Transverse colon (tissue), 4 donors: ENCODE measurements at regions not wholly inside any gene's neighbourhood (a gene's known extent, or its start where the extent isn't known, plus 50 kb on each side); places are given as distances from the start of the nearest gene placed in this dataset.

Source experiments
- DNase-seq: peaks from one replicate; pipeline ENCODE4 v3.0.0-alpha.2; 2019
- H3K27ac ChIP-seq, 4 donors: fragments of 200-600 bp; sonication (generic); 2 replicates each; pipeline ENCODE4 v1.5.1; 2016 to 2018; ENCODE audit warnings: inconsistent platforms in 4 of 4
- H3K27me3 ChIP-seq: fragments of 200-600 bp; sonication (generic); 2 replicates; pipeline ENCODE4 v1.5.1; 2017; ENCODE audit warnings: inconsistent platforms
- H3K36me3 ChIP-seq, 4 donors: fragments of 200-600 bp; sonication (generic); 2 replicates each; pipeline ENCODE4 v1.5.1; 2017 to 2019; ENCODE audit warnings: inconsistent platforms in 4 of 4
- H3K4me1 ChIP-seq, 4 donors: fragments of 200-600 bp; sonication (generic); 2 replicates each; pipeline ENCODE4 v1.5.1; 2017 to 2020; ENCODE audit warnings: inconsistent platforms in 4 of 4
- H3K4me3 ChIP-seq, 4 donors: fragments of 200-600 bp; sonication (generic); 1 replicate in 1 of 4; 2 replicates in 3 of 4; pipeline versions ENCODE4 v1.5.1 to v1.6.1; 2017 to 2019; ENCODE audit warnings: inconsistent platforms in 4 of 4
- H3K9me3 ChIP-seq, 2 donors: fragments of 200-600 bp; sonication (generic); 2 replicates each; pipeline ENCODE4 v1.5.1; 2017 to 2019; ENCODE audit warnings: inconsistent platforms in 2 of 2
- CTCF ChIP-seq, 5 experiments: fragments of 200-600 bp in 3 of 5; fragments of 450-650 bp in 2 of 5; sonication (generic) in 3 of 5; IDR thresholded peaks; 1 replicate in 2 of 5; 2 replicates in 3 of 5; pipeline ENCODE4 v1.5.1; 2016 to 2017; ENCODE audit warnings: antibody characterized with exemption in 5 of 5, inconsistent platforms in 3 of 5, mild to moderate bottlenecking in 2 of 5, moderate library complexity in 1 of 5
- EP300 ChIP-seq: sonication (generic); formaldehyde crosslinking; IDR thresholded peaks from one replicate; pipeline ENCODE4 v1.6.1; 2017; ENCODE audit warnings: antibody characterized with exemption, low read depth
- POLR2A ChIP-seq: fragments of 450-650 bp; IDR thresholded peaks from one replicate; pipeline ENCODE4 v1.6.1; 2016; ENCODE audit warnings: antibody characterized with exemption, mild to moderate bottlenecking, moderate library complexity
- POLR2AphosphoS5 ChIP-seq, 3 donors: sonication (generic); formaldehyde crosslinking; IDR thresholded peaks; one replicate each; pipeline ENCODE4 v1.6.1; 2016; ENCODE audit warnings: antibody characterized with exemption in 3 of 3
- WGBS, 2 donors: methylation state at CpG; one replicate each; pipeline ENCODE4 v1.1.5; 2018; ENCODE audit warnings: low coverage in 1 of 2; 5-methylcytosine and 5-hydroxymethylcytosine counted together
- in situ Hi-C, 4 donors: fragments of 200-750 bp; cut with MboI; loops; one replicate each; pipeline versions ENCODE4 v1.15.0 to v1.15.1; 2017; ENCODE audit warnings: low sequenced_read_pairs in 3 of 4, low pct_ligation_motif_present in 1 of 4, low pct_unique_long_range_greater_than_20kb in 1 of 4
- intact Hi-C: fragments of 100-400 bp; cut with DNase I; formaldehyde crosslinking; loops from one replicate; pipeline ENCODE4 v1.15.1; 2023; ENCODE audit warnings: low total_unique reads

GRCh38 chr2:83536556-83536955 is 922.5 kb downstream of the SUCLG1 start:
- Histone ChIP-seq H3K4me1 (no peaks in the 10 kb centered on the region), H3K9me3 (no peaks in the 10 kb centered on the region), H3K36me3 (no peaks in the 10 kb centered on the region), H3K27me3 (no peaks in the 10 kb centered on the region), H3K27ac (no peak overlapping the region), H3K4me3 (no peak overlapping the region)
- no peak for TF ChIP-seq POLR2A
- no peak for TF ChIP-seq CTCF (IDR thresholded peaks at IDR 0.05)
- TF ChIP-seq EP300: no peak
- no peak for TF ChIP-seq POLR2AphosphoS5 (IDR thresholded peaks at IDR 0.05)
- in situ Hi-C loops: no loop called here
- intact Hi-C loops: no loop called here
- WGBS, 2 donors: 33 to 45% methylated on average over 2 of the region's 2 CpGs
- no peak for DNase-seq

- Histone ChIP-seq H3K27me3 (no peaks in the 10 kb centered on the region), H3K27ac (no peak overlapping the region), H3K4me1 (no peaks in the 10 kb centered on the region), H3K36me3 (no peaks in the 10 kb centered on the region), H3K4me3 (no peak overlapping the region), H3K9me3 (no peaks in the 10 kb centered on the region)
- in situ Hi-C loops: no loop called here
- WGBS, 2 donors: 77 to 83% methylated on average over 2 of the region's 2 CpGs
- TF ChIP-seq POLR2AphosphoS5 (IDR thresholded peaks at IDR 0.05): no peak
- TF ChIP-seq EP300: no peak
- no peak for TF ChIP-seq POLR2A
- TF ChIP-seq CTCF (IDR thresholded peaks at IDR 0.05): no peak
- DNase-seq: no peak
- intact Hi-C loops: no loop called here
Measured at GRCh38 chr2:83534416-83534815, 924.7 kb downstream of the SUCLG1 start.

DNA sequence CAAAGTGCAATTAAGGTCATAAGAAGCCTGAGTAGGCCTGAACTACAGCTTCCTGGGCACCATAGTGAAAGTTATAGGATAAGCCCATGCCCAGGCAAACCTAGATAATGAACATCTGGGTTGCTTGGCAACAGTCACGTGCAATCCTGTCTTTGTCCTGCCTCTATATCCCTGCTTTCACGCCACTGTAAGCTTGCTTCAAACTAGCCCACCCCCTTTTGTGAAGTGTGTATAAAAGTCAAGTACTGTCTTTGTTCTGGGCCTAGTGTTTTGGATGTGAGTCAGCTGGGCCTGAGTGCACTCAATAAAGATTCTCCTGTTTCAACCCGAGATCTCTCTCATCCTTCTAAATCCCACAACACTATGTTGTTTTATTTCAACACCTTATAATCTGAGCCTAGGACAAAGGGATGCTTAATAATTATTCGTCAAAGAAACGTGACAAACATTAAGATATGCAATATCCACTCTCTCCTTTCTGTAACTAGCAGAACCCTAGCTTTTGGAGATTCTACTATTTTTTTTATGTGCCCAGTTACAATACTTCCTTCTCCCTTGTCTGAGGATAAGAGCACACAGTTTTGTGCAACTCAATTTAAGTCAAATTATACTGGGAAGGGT is 927.8 kb downstream of the SUCLG1 start:
- DNase-seq: no peak
- H3K4me3 ChIP-seq: no peak overlapping the region
- 50 to 65% methylated on average over 5 of the region's 5 CpGs for WGBS, 2 donors

GRCh38 chr2:83528767-83529166 is 930.3 kb downstream of the SUCLG1 start:
- no peaks in the 10 kb centered on the region for H3K4me1 ChIP-seq
- H3K9me3 ChIP-seq: no peaks in the 10 kb centered on the region
- no peaks in the 10 kb centered on the region for H3K36me3 ChIP-seq
- in situ Hi-C loops (no loop called here), intact Hi-C loops (no loop called here)
- no peak for DNase-seq
- no peaks in the 10 kb centered on the region for H3K27me3 ChIP-seq
- TF ChIP-seq POLR2A: no peak
- no peak for TF ChIP-seq POLR2AphosphoS5 (IDR thresholded peaks at IDR 0.05)
- TF ChIP-seq EP300: no peak
- no peak for TF ChIP-seq CTCF (IDR thresholded peaks at IDR 0.05)
- H3K27ac ChIP-seq: no peak overlapping the region
- H3K4me3 ChIP-seq: no peak overlapping the region
- WGBS, 2 donors: 67 to 88% methylated on average over 1 of the region's 1 CpG

More for the DNA sequence above, 927.8 kb downstream of the SUCLG1 start:
- H3K36me3 ChIP-seq: no peaks in the 10 kb centered on the region
- H3K27ac ChIP-seq: no peak overlapping the region
- in situ Hi-C loops: no loop called here
- intact Hi-C loops: no loop called here
- H3K27me3 ChIP-seq: no peaks in the 10 kb centered on the region
- H3K4me1 ChIP-seq: no peaks in the 10 kb centered on the region
- no peaks in the 10 kb centered on the region for H3K9me3 ChIP-seq
- no peak for TF ChIP-seq POLR2A
- no peak for TF ChIP-seq POLR2AphosphoS5 (IDR thresholded peaks at IDR 0.05)
- TF ChIP-seq CTCF (IDR thresholded peaks at IDR 0.05): no peak
- no peak for TF ChIP-seq EP300
